ENCODE measurements at regions not wholly inside any gene's neighbourhood (a gene's known extent, or its start where the extent isn't known, plus 50 kb on each side); places are given as distances from the start of the nearest gene placed in this dataset.
"Not testable (repeated sequence)": the region's sequence is repeated elsewhere in the genome, so short reads cannot be mapped to it uniquely, and the experiment has no call there.

GRCh38 chr2:37561615-37562569 lies 109.5 kb downstream of the CDC42EP3 start:
- peak; percentile 35 for DNase-seq
- no peaks in the 10 kb centered on the region for H3K27me3 Mint-ChIP-seq
- peak overlapping the region; percentile 68 for H3K27ac Mint-ChIP-seq
- peaks cover 3% of the 10 kb centered on the region for H3K36me3 Mint-ChIP-seq (ENCODE audit: low read depth)
- no peak overlapping the region for H3K4me3 Mint-ChIP-seq
- H3K9me3 Mint-ChIP-seq: peaks cover 4% of the 10 kb centered on the region
- H3K4me1 Mint-ChIP-seq: peaks cover 46% of the 10 kb centered on the region
- peak; percentile 92 for ATAC-seq

GRCh38 chr2:37563375-37564015 lies 107.9 kb downstream of the CDC42EP3 start:
- H3K4me1 Mint-ChIP-seq: peaks cover 51% of the 10 kb centered on the region
- no peak overlapping the region for H3K27ac Mint-ChIP-seq
- H3K36me3 Mint-ChIP-seq (ENCODE audit: low read depth): peaks cover 5% of the 10 kb centered on the region
- H3K4me3 Mint-ChIP-seq: no peak overlapping the region
- peaks cover 4% of the 10 kb centered on the region for H3K9me3 Mint-ChIP-seq
- no peak for DNase-seq
- no peak for ATAC-seq
- no peaks in the 10 kb centered on the region for H3K27me3 Mint-ChIP-seq

GRCh38 chr2:37564356-37564755 lies 107.1 kb downstream of the CDC42EP3 start:
- Mint-ChIP-seq H3K9me3 (peaks cover 4% of the 10 kb centered on the region), H3K27ac (no peak overlapping the region), H3K4me3 (no peak overlapping the region), H3K27me3 (no peaks in the 10 kb centered on the region), H3K4me1 (peaks cover 56% of the 10 kb centered on the region), H3K36me3 (ENCODE audit: low read depth) (peaks cover 5% of the 10 kb centered on the region)
- no peak for ATAC-seq
- no peak for DNase-seq

- no peak for DNase-seq
- Mint-ChIP-seq H3K9me3 (peaks cover 4% of the 10 kb centered on the region), H3K27me3 (no peaks in the 10 kb centered on the region), H3K36me3 (ENCODE audit: low read depth) (peaks cover 5% of the 10 kb centered on the region), H3K4me3 (no peak overlapping the region), H3K27ac (peak overlapping the region; percentile 10), H3K4me1 (peaks cover 60% of the 10 kb centered on the region)
- no peak for ATAC-seq
Observed at GRCh38 chr2:37566517-37566981, 104.9 kb downstream of the CDC42EP3 start.

GRCh38 chr2:37568565-37568964 lies 102.9 kb downstream of the CDC42EP3 start:
- ATAC-seq: peak; percentile 70
- no peak for DNase-seq
- Mint-ChIP-seq H3K27me3 (no peaks in the 10 kb centered on the region), H3K4me1 (peaks cover 49% of the 10 kb centered on the region), H3K4me3 (no peak overlapping the region), H3K9me3 (peaks cover 4% of the 10 kb centered on the region), H3K27ac (peak overlapping the region; percentile 63), H3K36me3 (ENCODE audit: low read depth) (peaks cover 5% of the 10 kb centered on the region)

- Mint-ChIP-seq H3K4me1 (peaks cover 51% of the 10 kb centered on the region), H3K4me3 (no peak overlapping the region), H3K9me3 (peaks cover 4% of the 10 kb centered on the region), H3K27ac (no peak overlapping the region), H3K36me3 (ENCODE audit: low read depth) (peaks cover 5% of the 10 kb centered on the region), H3K27me3 (no peaks in the 10 kb centered on the region)
- ATAC-seq (no peak), DNase-seq (no peak)
Observed at GRCh38 chr2:37569131-37569823, 102.2 kb downstream of the CDC42EP3 start.

- Mint-ChIP-seq H3K9me3 (peaks cover 4% of the 10 kb centered on the region), H3K27me3 (no peaks in the 10 kb centered on the region), H3K4me3 (no peak overlapping the region), H3K36me3 (ENCODE audit: low read depth) (peaks cover 5% of the 10 kb centered on the region), H3K27ac (no peak overlapping the region), H3K4me1 (peaks cover 51% of the 10 kb centered on the region)
- ATAC-seq (no peak), DNase-seq (no peak)
Observed at GRCh38 chr2:37569986-37570679, 101.3 kb downstream of the CDC42EP3 start.

- no peak overlapping the region for H3K4me3 Mint-ChIP-seq
- H3K27ac Mint-ChIP-seq: peak overlapping the region; percentile 1
- peaks cover 51% of the 10 kb centered on the region for H3K4me1 Mint-ChIP-seq
- H3K27me3 Mint-ChIP-seq: no peaks in the 10 kb centered on the region
- H3K9me3 Mint-ChIP-seq: peaks cover 4% of the 10 kb centered on the region
- peaks cover 5% of the 10 kb centered on the region for H3K36me3 Mint-ChIP-seq (ENCODE audit: low read depth)
- ATAC-seq (peak; percentile 94), DNase-seq (peak; percentile 40)
Observed at GRCh38 chr2:37570773-37571586, 100.5 kb downstream of the CDC42EP3 start.

GRCh38 chr2:37571587-37572136 lies 99.8 kb downstream of the CDC42EP3 start:
- DNase-seq (no peak), ATAC-seq (no peak)
- Mint-ChIP-seq H3K9me3 (peaks cover 7% of the 10 kb centered on the region), H3K27ac (no peak overlapping the region), H3K4me1 (peaks cover 47% of the 10 kb centered on the region), H3K4me3 (no peak overlapping the region), H3K36me3 (ENCODE audit: low read depth) (peaks cover 4% of the 10 kb centered on the region), H3K27me3 (no peaks in the 10 kb centered on the region)

- no peaks in the 10 kb centered on the region for H3K27me3 Mint-ChIP-seq
- DNase-seq (no peak), ATAC-seq (no peak)
- no peak overlapping the region for H3K27ac Mint-ChIP-seq
- no peak overlapping the region for H3K4me3 Mint-ChIP-seq
- H3K36me3 Mint-ChIP-seq (ENCODE audit: low read depth): no peaks in the 10 kb centered on the region
- peaks cover 8% of the 10 kb centered on the region for H3K9me3 Mint-ChIP-seq
- H3K4me1 Mint-ChIP-seq: peaks cover 35% of the 10 kb centered on the region
Observed at GRCh38 chr2:37573451-37574388, 97.7 kb downstream of the CDC42EP3 start.

- no peak for DNase-seq
- Mint-ChIP-seq H3K36me3 (ENCODE audit: low read depth) (peaks cover 3% of the 10 kb centered on the region), H3K27me3 (no peaks in the 10 kb centered on the region), H3K4me1 (peaks cover 27% of the 10 kb centered on the region), H3K27ac (no peak overlapping the region), H3K9me3 (peaks cover 22% of the 10 kb centered on the region), H3K4me3 (no peak overlapping the region)
- ATAC-seq: no peak
Observed at GRCh38 chr2:37575780-37576179, 95.7 kb downstream of the CDC42EP3 start.

GRCh38 chr2:37576194-37576593 lies 95.2 kb downstream of the CDC42EP3 start:
- not testable (repeated sequence) for H3K27me3 Mint-ChIP-seq; H3K27ac Mint-ChIP-seq; H3K36me3 Mint-ChIP-seq (ENCODE audit: low read depth); ATAC-seq; H3K4me3 Mint-ChIP-seq; DNase-seq
- Mint-ChIP-seq H3K9me3 (peaks cover 22% of the 10 kb centered on the region), H3K4me1 (peaks cover 27% of the 10 kb centered on the region)
